SW 1271 (cell line): ENCODE measurements at regions not wholly inside any gene's neighbourhood (a gene's known extent, or its start where the extent isn't known, plus 50 kb on each side); places are given as distances from the start of the nearest gene placed in this dataset.
A peak's percentile ranks its signal among the peaks of the same experiment; 100 is the strongest.

ENCODE experiments used
- DNase-seq, 2 experiments: peaks; one replicate each; lab custom pipeline; 2025; lab: John Stamatoyannopoulos, UW

GRCh38 chr15:36263666-36264065 lies 315.8 kb upstream of the CDIN1 start:
- no peak for DNase-seq

GRCh38 chr15:36265422-36265821 lies 314.0 kb upstream of the CDIN1 start:
- DNase-seq: no peak

GRCh38 chr15:36271048-36271447 lies 308.4 kb upstream of the CDIN1 start:
- DNase-seq: no peak

- DNase-seq: no peak
Observed at GRCh38 chr15:36275656-36276055, 303.8 kb upstream of the CDIN1 start.

GRCh38 chr15:36278219-36278618 lies 301.2 kb upstream of the CDIN1 start:
- peak in 1 of 2 experiments; percentile 7 for DNase-seq

- DNase-seq: no peak
Observed at GRCh38 chr15:36282821-36283220, 296.6 kb upstream of the CDIN1 start.

GRCh38 chr15:36284911-36285310 lies 294.5 kb upstream of the CDIN1 start:
- no peak for DNase-seq

GRCh38 chr15:36291501-36291900 lies 287.9 kb upstream of the CDIN1 start:
- DNase-seq: no peak

GRCh38 chr15:36294359-36294758 lies 285.1 kb upstream of the CDIN1 start:
- no peak for DNase-seq

- no peak for DNase-seq
Observed at GRCh38 chr15:36301947-36302346, 277.5 kb upstream of the CDIN1 start.

- DNase-seq: no peak
Observed at GRCh38 chr15:36313021-36313420, 266.4 kb upstream of the CDIN1 start.

- DNase-seq: no peak
Observed at GRCh38 chr15:36313736-36314280, 265.6 kb upstream of the CDIN1 start.

GRCh38 chr15:36315649-36316048 lies 263.8 kb upstream of the CDIN1 start:
- no peak for DNase-seq

- no peak for DNase-seq
Observed at GRCh38 chr15:36323615-36324014, 255.8 kb upstream of the CDIN1 start.

GRCh38 chr15:36325206-36325605 lies 254.2 kb upstream of the CDIN1 start:
- no peak for DNase-seq

GRCh38 chr15:36329592-36329991 lies 249.8 kb upstream of the CDIN1 start:
- no peak for DNase-seq

GRCh38 chr15:36330598-36330997 lies 248.8 kb upstream of the CDIN1 start:
- DNase-seq: no peak

- DNase-seq: no peak
Observed at GRCh38 chr15:36331531-36332275, 247.7 kb upstream of the CDIN1 start.

- DNase-seq: no peak
Observed at GRCh38 chr15:36332301-36332700, 247.1 kb upstream of the CDIN1 start.

GRCh38 chr15:36332896-36333295 lies 246.5 kb upstream of the CDIN1 start:
- DNase-seq: no peak

- DNase-seq: no peak
Observed at GRCh38 chr15:36334059-36334458, 245.4 kb upstream of the CDIN1 start.

- no peak for DNase-seq
Observed at GRCh38 chr15:36335224-36335623, 244.2 kb upstream of the CDIN1 start.

- no peak for DNase-seq
Observed at GRCh38 chr15:36335659-36336058, 243.8 kb upstream of the CDIN1 start.

- DNase-seq: no peak
Observed at GRCh38 chr15:36344887-36345286, 234.5 kb upstream of the CDIN1 start.
